ENCODE measurements at regions not wholly inside any gene's neighbourhood (a gene's known extent, or its start where the extent isn't known, plus 50 kb on each side); places are given as distances from the start of the nearest gene placed in this dataset.

DNA sequence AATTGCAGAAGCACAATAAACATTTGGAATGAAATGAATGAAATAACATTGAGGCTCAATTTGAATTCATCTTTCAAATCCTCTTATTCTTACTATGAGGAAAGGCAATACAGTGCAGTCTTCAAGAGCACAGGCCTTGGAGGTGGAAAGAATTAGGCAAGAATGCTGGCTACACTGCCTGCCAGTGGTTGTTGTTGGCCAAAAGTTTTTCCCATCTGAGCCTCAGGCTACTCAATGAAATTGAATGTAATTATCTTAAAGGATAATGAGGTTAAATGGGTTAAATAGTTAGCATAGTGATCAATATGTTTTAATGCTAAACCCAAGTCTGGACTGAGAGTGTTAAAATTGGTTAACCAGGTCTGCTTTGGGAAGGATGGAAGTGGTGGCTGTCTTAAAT, 140.9 kb downstream of the MBL2 start:
- Mint-ChIP-seq H3K36me3 (no peaks in the 10 kb centered on the region), H3K9me3 (no peaks in the 10 kb centered on the region), H3K4me1 (peaks cover 12% of the 10 kb centered on the region), H3K27ac (no peak overlapping the region), H3K4me3 (no peak overlapping the region), H3K27me3 (ENCODE audit: low read depth) (no peaks in the 10 kb centered on the region)
- DNase-seq (ENCODE audit: low spot score in 2 of 2, unreplicated experiment in 2 of 2) = no peak
- TF ChIP-seq, protein P1, sequence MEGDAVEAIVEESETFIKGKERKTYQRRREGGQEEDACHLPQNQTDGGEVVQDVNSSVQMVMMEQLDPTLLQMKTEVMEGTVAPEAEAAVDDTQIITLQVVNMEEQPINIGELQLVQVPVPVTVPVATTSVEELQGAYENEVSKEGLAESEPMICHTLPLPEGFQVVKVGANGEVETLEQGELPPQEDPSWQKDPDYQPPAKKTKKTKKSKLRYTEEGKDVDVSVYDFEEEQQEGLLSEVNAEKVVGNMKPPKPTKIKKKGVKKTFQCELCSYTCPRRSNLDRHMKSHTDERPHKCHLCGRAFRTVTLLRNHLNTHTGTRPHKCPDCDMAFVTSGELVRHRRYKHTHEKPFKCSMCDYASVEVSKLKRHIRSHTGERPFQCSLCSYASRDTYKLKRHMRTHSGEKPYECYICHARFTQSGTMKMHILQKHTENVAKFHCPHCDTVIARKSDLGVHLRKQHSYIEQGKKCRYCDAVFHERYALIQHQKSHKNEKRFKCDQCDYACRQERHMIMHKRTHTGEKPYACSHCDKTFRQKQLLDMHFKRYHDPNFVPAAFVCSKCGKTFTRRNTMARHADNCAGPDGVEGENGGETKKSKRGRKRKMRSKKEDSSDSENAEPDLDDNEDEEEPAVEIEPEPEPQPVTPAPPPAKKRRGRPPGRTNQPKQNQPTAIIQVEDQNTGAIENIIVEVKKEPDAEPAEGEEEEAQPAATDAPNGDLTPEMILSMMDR (IDR thresholded peaks at IDR 0.05; ENCODE audit: unreplicated experiment) = no peak

DNA sequence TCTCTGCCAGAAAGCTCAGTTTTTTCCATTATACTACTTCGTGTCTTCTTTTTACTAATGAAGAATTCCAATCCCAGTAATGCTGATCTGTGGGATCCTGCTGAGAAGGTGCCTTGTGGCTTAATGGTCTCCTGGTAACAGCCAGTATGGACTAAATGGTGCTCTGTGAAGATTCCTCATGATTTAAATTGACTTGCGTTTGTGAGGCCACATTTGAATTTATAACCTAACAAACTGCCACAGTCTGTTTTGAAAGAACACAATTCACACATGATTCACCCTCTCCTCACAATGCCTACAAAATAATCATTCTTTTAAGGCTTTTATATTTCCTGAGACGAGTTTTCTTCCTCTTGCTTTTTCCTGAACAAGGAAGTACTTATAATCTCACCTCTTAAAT, 140.0 kb downstream of the MBL2 start:
- H3K27me3 Mint-ChIP-seq (ENCODE audit: low read depth) = no peaks in the 10 kb centered on the region
- H3K27ac Mint-ChIP-seq = peak overlapping the region; percentile 81
- no peak for DNase-seq (ENCODE audit: low spot score in 2 of 2, unreplicated experiment in 2 of 2)
- no peaks in the 10 kb centered on the region for H3K36me3 Mint-ChIP-seq
- no peak overlapping the region for H3K4me3 Mint-ChIP-seq
- TF ChIP-seq, protein P1 (IDR thresholded peaks at IDR 0.05; ENCODE audit: unreplicated experiment) = no peak
- H3K9me3 Mint-ChIP-seq = no peaks in the 10 kb centered on the region
- peaks cover 12% of the 10 kb centered on the region for H3K4me1 Mint-ChIP-seq

DNA sequence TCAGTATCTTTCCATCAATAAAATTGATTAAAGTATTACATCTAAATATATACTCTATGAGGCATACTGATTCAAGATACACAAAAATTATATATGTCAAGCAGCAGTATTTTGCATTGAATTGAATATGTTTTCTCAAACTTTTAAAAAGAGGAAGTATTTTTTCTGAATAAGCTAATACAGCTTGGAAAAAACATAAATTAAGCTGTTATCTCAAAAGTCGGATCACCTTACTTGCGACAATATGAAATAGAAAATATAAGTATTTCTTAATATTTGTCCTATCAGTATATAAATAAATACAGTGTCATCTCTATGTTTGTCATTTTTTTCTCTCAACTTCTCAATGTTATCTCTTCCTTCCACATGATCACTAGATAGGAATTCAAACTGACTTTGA, 139.3 kb downstream of the MBL2 start:
- H3K9me3 Mint-ChIP-seq = no peaks in the 10 kb centered on the region
- H3K27ac Mint-ChIP-seq = no peak overlapping the region
- peaks cover 12% of the 10 kb centered on the region for H3K4me1 Mint-ChIP-seq
- H3K27me3 Mint-ChIP-seq (ENCODE audit: low read depth) = no peaks in the 10 kb centered on the region
- no peak overlapping the region for H3K4me3 Mint-ChIP-seq
- TF ChIP-seq, protein P1 (IDR thresholded peaks at IDR 0.05; ENCODE audit: unreplicated experiment) = no peak
- DNase-seq (ENCODE audit: low spot score in 2 of 2, unreplicated experiment in 2 of 2) = no peak
- H3K36me3 Mint-ChIP-seq = no peaks in the 10 kb centered on the region

DNA sequence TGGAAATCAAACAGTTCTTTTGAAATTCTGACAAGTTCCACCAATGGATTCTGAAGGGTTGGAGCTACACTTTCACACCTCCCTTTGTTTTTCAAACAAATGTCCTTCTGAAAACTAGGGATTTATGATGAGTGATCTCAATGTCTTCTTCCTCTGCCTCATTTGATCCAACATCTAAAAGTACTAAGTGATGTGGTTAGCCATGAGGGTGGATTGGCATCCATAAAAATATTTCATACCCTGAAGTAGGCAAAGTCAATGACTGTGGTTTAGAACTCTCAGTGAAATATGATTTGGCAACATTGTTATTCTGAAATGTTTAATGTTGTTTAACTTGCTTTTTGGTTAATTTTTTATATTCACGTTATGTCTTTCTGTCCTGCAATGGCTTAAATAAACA, 136.9 kb downstream of the MBL2 start:
- TF ChIP-seq, protein P1 (IDR thresholded peaks at IDR 0.05; ENCODE audit: unreplicated experiment) = no peak
- Mint-ChIP-seq H3K36me3 (no peaks in the 10 kb centered on the region), H3K4me1 (peaks cover 12% of the 10 kb centered on the region), H3K9me3 (no peaks in the 10 kb centered on the region), H3K27me3 (ENCODE audit: low read depth) (no peaks in the 10 kb centered on the region), H3K27ac (no peak overlapping the region), H3K4me3 (no peak overlapping the region)
- DNase-seq (ENCODE audit: low spot score in 2 of 2, unreplicated experiment in 2 of 2) = no peak

DNA sequence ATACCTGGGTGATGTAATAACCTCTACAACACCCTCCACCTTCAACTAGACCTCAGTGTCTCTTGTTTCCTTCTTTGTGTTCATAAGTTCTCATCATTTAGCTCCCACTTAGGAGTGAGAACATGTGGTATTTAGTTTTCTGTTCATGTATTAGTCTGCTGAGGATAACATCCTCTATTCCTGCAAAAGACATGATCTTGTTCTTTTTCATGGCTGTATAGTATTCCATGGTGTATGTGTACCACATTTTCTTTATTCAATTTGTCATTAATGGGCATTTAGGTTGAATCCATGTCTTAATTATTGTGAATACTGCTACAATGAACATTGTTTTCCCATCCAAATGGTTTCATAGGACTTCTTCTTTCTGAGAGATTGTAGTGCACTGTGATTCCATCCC, 135.7 kb downstream of the MBL2 start:
- no peak overlapping the region for H3K27ac Mint-ChIP-seq
- no peaks in the 10 kb centered on the region for H3K27me3 Mint-ChIP-seq (ENCODE audit: low read depth)
- H3K4me3 Mint-ChIP-seq = no peak overlapping the region
- TF ChIP-seq, protein P1 (IDR thresholded peaks at IDR 0.05; ENCODE audit: unreplicated experiment) = no peak
- no peak for DNase-seq (ENCODE audit: low spot score in 2 of 2, unreplicated experiment in 2 of 2)
- peaks cover 3% of the 10 kb centered on the region for H3K9me3 Mint-ChIP-seq
- H3K4me1 Mint-ChIP-seq = peaks cover 11% of the 10 kb centered on the region
- H3K36me3 Mint-ChIP-seq = no peaks in the 10 kb centered on the region

DNA sequence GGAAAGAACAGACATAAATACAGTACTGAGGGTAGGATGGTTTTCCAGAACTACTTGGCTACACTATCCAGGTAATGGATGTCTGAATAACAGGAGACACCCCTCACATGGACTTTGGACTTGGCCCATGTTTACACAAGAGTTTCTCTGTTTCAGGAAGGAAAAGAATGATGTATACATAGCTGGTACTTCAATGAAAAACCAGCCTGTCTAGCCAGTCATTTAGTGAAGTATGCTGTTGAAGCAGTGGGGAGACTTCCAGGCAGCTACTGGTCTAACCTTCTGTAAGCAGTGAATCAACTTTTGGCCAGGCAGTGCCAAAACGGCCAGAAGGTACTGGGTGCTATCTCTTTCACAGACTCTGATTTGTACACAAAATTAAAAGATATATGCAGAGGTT, 135.0 kb downstream of the MBL2 start:
- no peaks in the 10 kb centered on the region for H3K36me3 Mint-ChIP-seq
- no peak overlapping the region for H3K4me3 Mint-ChIP-seq
- no peaks in the 10 kb centered on the region for H3K27me3 Mint-ChIP-seq (ENCODE audit: low read depth)
- peaks cover 7% of the 10 kb centered on the region for H3K9me3 Mint-ChIP-seq
- peaks cover 6% of the 10 kb centered on the region for H3K4me1 Mint-ChIP-seq
- TF ChIP-seq, protein P1 (IDR thresholded peaks at IDR 0.05; ENCODE audit: unreplicated experiment) = no peak
- H3K27ac Mint-ChIP-seq = no peak overlapping the region
- DNase-seq (ENCODE audit: low spot score in 2 of 2, unreplicated experiment in 2 of 2) = no peak

Data from mesothelial cell of epicardium (in vitro differentiated cells).